ENCODE measurements at regions not wholly inside any gene's neighbourhood (a gene's known extent, or its start where the extent isn't known, plus 50 kb on each side); places are given as distances from the start of the nearest gene placed in this dataset.

DNA sequence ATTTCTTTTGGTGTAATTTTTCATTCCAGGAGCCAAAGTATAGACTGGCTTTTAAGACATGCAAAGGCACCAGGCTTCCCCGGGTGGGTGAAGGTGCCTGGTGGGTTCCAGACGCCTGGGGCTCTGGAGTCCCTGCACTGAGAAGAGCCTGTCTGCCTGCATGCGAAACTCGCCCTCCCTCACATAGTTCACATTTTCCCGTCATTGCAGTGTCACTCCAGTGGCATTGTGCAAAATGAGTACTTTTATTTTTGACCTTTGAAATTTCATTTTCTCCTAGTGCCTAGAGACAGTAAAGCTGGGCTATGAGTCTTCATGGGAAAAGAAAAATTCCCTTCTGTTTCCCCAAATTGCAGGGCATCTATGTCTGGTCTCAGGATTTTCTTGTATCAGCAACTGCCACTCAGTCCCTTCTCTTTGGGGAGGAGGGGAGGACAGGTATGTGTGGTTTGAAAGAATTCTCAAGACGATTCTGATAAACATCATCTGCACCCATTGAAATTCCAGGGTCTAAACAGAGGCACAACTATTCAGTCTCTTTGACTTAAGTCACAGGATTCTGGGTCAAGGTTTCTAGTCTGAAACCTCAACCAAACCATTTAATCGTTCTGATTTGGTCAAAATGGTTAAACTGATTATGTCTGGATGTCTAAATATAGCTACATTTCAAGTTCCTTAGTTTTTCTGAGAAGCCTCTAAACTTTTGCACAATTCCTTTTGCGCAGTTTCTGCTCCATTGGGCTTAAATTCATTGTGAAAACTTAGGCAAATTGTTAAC is 107.8 kb downstream of the CYP26A1 start:
- Histone ChIP-seq H3K14ac (ENCODE audit: low read length in 2 of 2) (no peak overlapping the region), H3K27me3 (ENCODE audit: control insufficient read depth in 1 of 2, insufficient read depth in 1 of 2, low read length in 2 of 2) (peaks cover 0 to 18% of the 10 kb centered on the region in 2 experiments), H2BK5ac (ENCODE audit: low read depth, low read length, poor library complexity, severe bottlenecking) (no peak overlapping the region), H3K27ac (ENCODE audit: low read length, poor library complexity, severe bottlenecking) (no peak overlapping the region), H3K9me3 (ENCODE audit: control insufficient read depth, low read length) (no peaks in the 10 kb centered on the region), H3K9ac (ENCODE audit: low read length) (no peak overlapping the region), H2BK15ac (ENCODE audit: low read depth, poor library complexity, severe bottlenecking) (no peak overlapping the region), H3K36me3 (ENCODE audit: control insufficient read depth in 1 of 2, insufficient read depth in 2 of 2, low read depth in 1 of 2, low read length in 2 of 2) (no peaks in the 10 kb centered on the region), H3K4me2 (ENCODE audit: low read length, poor library complexity, severe bottlenecking) (no peak overlapping the region), H4K8ac (ENCODE audit: low read length) (no peak overlapping the region), H2BK120ac (ENCODE audit: low read depth, low read length) (no peak overlapping the region), H3K4ac (ENCODE audit: low read depth in 1 of 2, low read length in 2 of 2) (no peak overlapping the region), H4K91ac (ENCODE audit: low read length) (no peak overlapping the region), H3K4me3 (ENCODE audit: insufficient read depth in 1 of 2, low read depth in 1 of 2, low read length in 2 of 2) (no peak overlapping the region), H3K4me1 (ENCODE audit: control insufficient read depth, insufficient read depth, low read depth, low read length) (no peaks in the 10 kb centered on the region), H3K18ac (ENCODE audit: low read depth in 1 of 2, low read length in 2 of 2) (no peak overlapping the region), H3K79me1 (replicated peaks; ENCODE audit: low read length, poor library complexity, severe bottlenecking) (no peaks in the 10 kb centered on the region), H2BK12ac (ENCODE audit: low read length in 2 of 2) (no peak overlapping the region), H2AK5ac (ENCODE audit: low read length, severe bottlenecking) (no peak overlapping the region), H2AFZ (ENCODE audit: low read depth, low read length) (no peak overlapping the region), H3K23ac (ENCODE audit: low read length in 2 of 2) (no peak overlapping the region)
- WGBS: 85% methylated on average over 7 of the region's 8 CpGs
- DNase-seq: no peak

DNA sequence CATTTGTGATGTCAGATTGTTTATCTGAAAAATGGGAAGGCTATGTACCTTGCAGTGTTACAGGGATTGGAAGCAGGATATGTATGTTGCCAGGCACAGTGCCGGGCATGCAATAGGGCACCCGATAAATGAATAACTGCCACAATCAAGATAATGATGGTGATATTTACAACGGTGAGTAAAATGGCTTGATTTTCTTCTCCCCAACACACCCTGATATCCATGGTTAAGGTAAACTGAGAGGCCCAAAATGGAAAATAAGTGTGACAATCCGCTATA is 108.3 kb downstream of the CYP26A1 start:
- H3K9ac ChIP-seq (ENCODE audit: low read length): no peak overlapping the region
- no peak overlapping the region for H4K91ac ChIP-seq (ENCODE audit: low read length)
- H2BK5ac ChIP-seq (ENCODE audit: low read depth, low read length, poor library complexity, severe bottlenecking): no peak overlapping the region
- H3K14ac ChIP-seq (ENCODE audit: low read length in 2 of 2): no peak overlapping the region
- no peak overlapping the region for H3K23ac ChIP-seq (ENCODE audit: low read length in 2 of 2)
- H3K79me1 ChIP-seq (replicated peaks; ENCODE audit: low read length, poor library complexity, severe bottlenecking): no peaks in the 10 kb centered on the region
- no peak overlapping the region for H3K4me3 ChIP-seq (ENCODE audit: insufficient read depth in 1 of 2, low read depth in 1 of 2, low read length in 2 of 2)
- WGBS: 93% methylated on average over 2 of the region's 4 CpGs
- H2BK120ac ChIP-seq (ENCODE audit: low read depth, low read length): no peak overlapping the region
- H2BK12ac ChIP-seq (ENCODE audit: low read length in 2 of 2): no peak overlapping the region
- no peak overlapping the region for H3K4me2 ChIP-seq (ENCODE audit: low read length, poor library complexity, severe bottlenecking)
- H3K36me3 ChIP-seq (ENCODE audit: control insufficient read depth in 1 of 2, insufficient read depth in 2 of 2, low read depth in 1 of 2, low read length in 2 of 2): no peaks in the 10 kb centered on the region
- no peak overlapping the region for H2AK5ac ChIP-seq (ENCODE audit: low read length, severe bottlenecking)
- no peak overlapping the region for H2BK15ac ChIP-seq (ENCODE audit: low read depth, poor library complexity, severe bottlenecking)
- no peak overlapping the region for H3K4ac ChIP-seq (ENCODE audit: low read depth in 1 of 2, low read length in 2 of 2)
- no peak for DNase-seq
- H3K27me3 ChIP-seq (ENCODE audit: control insufficient read depth in 1 of 2, insufficient read depth in 1 of 2, low read length in 2 of 2): peaks cover 0 to 22% of the 10 kb centered on the region in 2 experiments
- no peaks in the 10 kb centered on the region for H3K4me1 ChIP-seq (ENCODE audit: control insufficient read depth, insufficient read depth, low read depth, low read length)
- no peak overlapping the region for H4K8ac ChIP-seq (ENCODE audit: low read length)
- H3K9me3 ChIP-seq (ENCODE audit: control insufficient read depth, low read length): no peaks in the 10 kb centered on the region
- no peak overlapping the region for H3K27ac ChIP-seq (ENCODE audit: low read length, poor library complexity, severe bottlenecking)
- H3K18ac ChIP-seq (ENCODE audit: low read depth in 1 of 2, low read length in 2 of 2): no peak overlapping the region
- no peak overlapping the region for H2AFZ ChIP-seq (ENCODE audit: low read depth, low read length)

- peaks cover 0 to 28% of the 10 kb centered on the region in 2 experiments for H3K27me3 ChIP-seq (ENCODE audit: control insufficient read depth in 1 of 2, insufficient read depth in 1 of 2, low read length in 2 of 2)
- no peaks in the 10 kb centered on the region for H3K36me3 ChIP-seq (ENCODE audit: control insufficient read depth in 1 of 2, insufficient read depth in 2 of 2, low read depth in 1 of 2, low read length in 2 of 2)
- H3K79me1 ChIP-seq (replicated peaks; ENCODE audit: low read length, poor library complexity, severe bottlenecking): no peaks in the 10 kb centered on the region
- no peak overlapping the region for H2BK120ac ChIP-seq (ENCODE audit: low read depth, low read length)
- no peak overlapping the region for H3K4me2 ChIP-seq (ENCODE audit: low read length, poor library complexity, severe bottlenecking)
- no peak overlapping the region for H3K4me3 ChIP-seq (ENCODE audit: insufficient read depth in 1 of 2, low read depth in 1 of 2, low read length in 2 of 2)
- H3K18ac ChIP-seq (ENCODE audit: low read depth in 1 of 2, low read length in 2 of 2): no peak overlapping the region
- no peak overlapping the region for H3K14ac ChIP-seq (ENCODE audit: low read length in 2 of 2)
- no peak overlapping the region for H2BK15ac ChIP-seq (ENCODE audit: low read depth, poor library complexity, severe bottlenecking)
- no peak overlapping the region for H2AFZ ChIP-seq (ENCODE audit: low read depth, low read length)
- H3K27ac ChIP-seq (ENCODE audit: low read length, poor library complexity, severe bottlenecking): no peak overlapping the region
- no peak overlapping the region for H4K91ac ChIP-seq (ENCODE audit: low read length)
- no peak for DNase-seq
- H2BK5ac ChIP-seq (ENCODE audit: low read depth, low read length, poor library complexity, severe bottlenecking): no peak overlapping the region
- no peaks in the 10 kb centered on the region for H3K4me1 ChIP-seq (ENCODE audit: control insufficient read depth, insufficient read depth, low read depth, low read length)
- H4K8ac ChIP-seq (ENCODE audit: low read length): no peak overlapping the region
- no peak overlapping the region for H2BK12ac ChIP-seq (ENCODE audit: low read length in 2 of 2)
- no peak overlapping the region for H3K4ac ChIP-seq (ENCODE audit: low read depth in 1 of 2, low read length in 2 of 2)
- no peak overlapping the region for H3K9ac ChIP-seq (ENCODE audit: low read length)
- no peaks in the 10 kb centered on the region for H3K9me3 ChIP-seq (ENCODE audit: control insufficient read depth, low read length)
- no peak overlapping the region for H2AK5ac ChIP-seq (ENCODE audit: low read length, severe bottlenecking)
- H3K23ac ChIP-seq (ENCODE audit: low read length in 2 of 2): no peak overlapping the region
These were observed 109.1 kb downstream of the CYP26A1 start for GRCh38 chr10:93182790-93183189.

DNA sequence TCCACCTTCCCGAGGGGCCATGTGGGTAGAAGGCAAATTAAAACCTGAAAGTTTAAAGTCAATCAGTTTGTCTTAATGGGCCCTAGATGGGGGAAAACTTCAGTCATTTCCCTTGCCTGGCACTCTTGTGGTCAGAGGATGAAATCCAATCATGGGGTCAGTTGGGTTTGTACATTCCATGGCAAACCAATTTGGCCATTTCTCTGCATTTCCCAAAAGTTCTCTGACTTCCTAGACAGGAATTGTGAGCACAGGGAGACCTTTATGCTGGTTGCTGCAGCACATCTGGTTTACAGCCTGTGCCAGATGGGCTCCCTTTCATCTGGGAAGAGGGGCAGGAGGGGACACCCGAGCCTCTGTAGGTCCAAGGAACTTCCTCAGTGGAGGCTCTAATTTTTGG is 113.0 kb downstream of the CYP26A1 start:
- no peaks in the 10 kb centered on the region for H3K4me1 ChIP-seq (ENCODE audit: control insufficient read depth, insufficient read depth, low read depth, low read length)
- 70% methylated on average over 2 of the region's 2 CpGs for WGBS
- no peaks in the 10 kb centered on the region for H3K9me3 ChIP-seq (ENCODE audit: control insufficient read depth, low read length)

More for the DNA sequence above, 113.0 kb downstream of the CYP26A1 start:
- no peak for DNase-seq
- H2BK15ac ChIP-seq (ENCODE audit: low read depth, poor library complexity, severe bottlenecking): no peak overlapping the region
- no peak overlapping the region for H2BK120ac ChIP-seq (ENCODE audit: low read depth, low read length)
- H2BK12ac ChIP-seq (ENCODE audit: low read length in 2 of 2): no peak overlapping the region
- no peak overlapping the region for H2AK5ac ChIP-seq (ENCODE audit: low read length, severe bottlenecking)
- H3K79me1 ChIP-seq (replicated peaks; ENCODE audit: low read length, poor library complexity, severe bottlenecking): no peaks in the 10 kb centered on the region
- no peak overlapping the region for H2AFZ ChIP-seq (ENCODE audit: low read depth, low read length)
- H3K27ac ChIP-seq (ENCODE audit: low read length, poor library complexity, severe bottlenecking): no peak overlapping the region
- no peaks in the 10 kb centered on the region for H3K36me3 ChIP-seq (ENCODE audit: control insufficient read depth in 1 of 2, insufficient read depth in 2 of 2, low read depth in 1 of 2, low read length in 2 of 2)
- H3K18ac ChIP-seq (ENCODE audit: low read depth in 1 of 2, low read length in 2 of 2): no peak overlapping the region
- H3K4me2 ChIP-seq (ENCODE audit: low read length, poor library complexity, severe bottlenecking): no peak overlapping the region
- H3K4me3 ChIP-seq (ENCODE audit: insufficient read depth in 1 of 2, low read depth in 1 of 2, low read length in 2 of 2): no peak overlapping the region
- no peak overlapping the region for H4K8ac ChIP-seq (ENCODE audit: low read length)
- no peak overlapping the region for H3K4ac ChIP-seq (ENCODE audit: low read depth in 1 of 2, low read length in 2 of 2)
- no peak overlapping the region for H3K14ac ChIP-seq (ENCODE audit: low read length in 2 of 2)
- H3K23ac ChIP-seq (ENCODE audit: low read length in 2 of 2): no peak overlapping the region
- H2BK5ac ChIP-seq (ENCODE audit: low read depth, low read length, poor library complexity, severe bottlenecking): no peak overlapping the region
- H4K91ac ChIP-seq (ENCODE audit: low read length): no peak overlapping the region
- peaks cover 0 to 27% of the 10 kb centered on the region in 2 experiments for H3K27me3 ChIP-seq (ENCODE audit: control insufficient read depth in 1 of 2, insufficient read depth in 1 of 2, low read length in 2 of 2)
- no peak overlapping the region for H3K9ac ChIP-seq (ENCODE audit: low read length)

Measured in mesenchymal stem cell (in vitro differentiated cells and primary cell).